Inflammatory macrophage treated with lipopolysaccharide for 1 hour (primary cell): ENCODE measurements at regions not wholly inside any gene's neighbourhood (a gene's known extent, or its start where the extent isn't known, plus 50 kb on each side); places are given as distances from the start of the nearest gene placed in this dataset.
"Not testable (repeated sequence)": the region's sequence is repeated elsewhere in the genome, so short reads cannot be mapped to it uniquely, and the experiment has no call there.

Experiments
- DNase-seq, 2 donors: peaks; one replicate each; pipeline ENCODE4 v3.0.0-alpha.2; 2020 to 2022

DNA sequence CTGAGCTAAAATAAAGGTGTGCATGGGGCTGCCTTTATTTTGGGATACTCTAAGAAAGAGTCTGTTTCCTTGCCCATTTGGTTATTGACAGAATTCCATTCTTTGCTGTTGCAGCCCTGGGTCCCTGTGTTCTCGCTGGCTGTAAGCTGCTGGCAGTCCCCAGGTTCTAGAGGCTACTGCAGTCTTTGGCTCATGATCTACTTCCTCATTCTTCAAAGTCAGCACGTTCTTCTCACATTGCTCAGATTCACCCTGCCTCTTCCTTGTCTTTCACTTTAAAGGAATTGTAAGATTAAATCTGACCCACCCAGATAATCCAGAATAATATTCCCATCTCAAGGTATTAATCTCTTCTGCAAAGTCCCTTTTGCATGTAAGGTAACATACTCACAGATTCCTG lies 620.3 kb downstream of the CCSER2 start:
- no peak for DNase-seq

DNA sequence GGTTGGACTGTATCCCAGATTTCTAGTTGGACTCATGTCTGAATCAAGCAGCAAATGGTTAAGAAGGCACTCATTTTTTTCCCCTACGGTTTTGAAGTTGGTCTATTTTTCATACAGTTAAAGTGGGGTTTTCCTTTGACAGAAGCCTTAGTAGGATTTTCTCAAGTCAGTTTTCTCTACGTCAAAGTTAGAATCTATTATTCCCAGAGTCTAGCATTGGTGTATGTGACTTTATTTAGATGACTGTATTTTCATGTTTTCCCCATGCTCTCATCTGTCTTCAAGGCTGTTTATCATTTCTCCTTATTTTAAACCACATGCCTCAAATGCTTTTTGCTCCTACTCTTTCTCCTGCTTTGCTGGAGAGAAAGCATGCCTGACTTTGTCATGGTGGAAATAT lies 623.2 kb downstream of the CCSER2 start:
- no peak for DNase-seq

DNA sequence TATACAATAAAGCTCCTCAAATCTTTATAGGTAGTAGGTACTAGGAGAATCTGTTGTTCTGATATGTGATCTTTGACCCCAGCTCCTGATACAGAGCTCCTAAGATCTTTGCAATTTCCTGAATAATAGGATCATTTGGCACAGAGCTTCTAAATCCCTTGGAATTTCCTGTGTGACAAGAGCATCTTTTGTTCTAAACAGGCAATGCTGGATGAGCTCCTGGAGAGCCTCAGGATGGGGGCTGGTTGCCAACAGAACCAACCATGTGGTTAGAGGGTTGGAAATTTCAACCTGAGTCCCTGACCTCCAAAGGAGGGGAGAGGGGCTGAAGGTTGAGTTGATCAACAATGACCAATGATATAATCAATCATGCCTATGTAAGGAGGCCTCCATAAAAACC lies 629.0 kb downstream of the CCSER2 start:
- DNase-seq: no peak

DNA sequence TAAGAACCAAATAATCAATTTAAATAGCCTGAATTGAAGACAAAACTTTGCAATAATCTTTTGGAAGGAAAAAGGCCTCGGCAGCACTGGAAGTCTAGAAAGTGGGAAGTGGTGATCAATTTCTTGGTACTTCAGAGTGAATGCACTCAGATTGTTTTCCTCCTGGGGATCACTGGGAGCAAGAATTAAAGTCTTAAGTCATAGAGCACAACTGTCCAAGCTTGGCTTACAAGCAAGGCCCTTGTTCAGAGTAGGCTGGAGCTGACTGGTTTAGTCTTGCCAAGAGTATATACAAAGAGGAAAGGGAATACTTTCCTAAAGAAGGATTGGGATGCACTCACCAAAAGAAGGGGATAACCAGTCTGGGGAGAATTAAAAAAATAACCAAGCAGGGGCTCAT lies 637.1 kb downstream of the CCSER2 start:
- DNase-seq: no peak

DNA sequence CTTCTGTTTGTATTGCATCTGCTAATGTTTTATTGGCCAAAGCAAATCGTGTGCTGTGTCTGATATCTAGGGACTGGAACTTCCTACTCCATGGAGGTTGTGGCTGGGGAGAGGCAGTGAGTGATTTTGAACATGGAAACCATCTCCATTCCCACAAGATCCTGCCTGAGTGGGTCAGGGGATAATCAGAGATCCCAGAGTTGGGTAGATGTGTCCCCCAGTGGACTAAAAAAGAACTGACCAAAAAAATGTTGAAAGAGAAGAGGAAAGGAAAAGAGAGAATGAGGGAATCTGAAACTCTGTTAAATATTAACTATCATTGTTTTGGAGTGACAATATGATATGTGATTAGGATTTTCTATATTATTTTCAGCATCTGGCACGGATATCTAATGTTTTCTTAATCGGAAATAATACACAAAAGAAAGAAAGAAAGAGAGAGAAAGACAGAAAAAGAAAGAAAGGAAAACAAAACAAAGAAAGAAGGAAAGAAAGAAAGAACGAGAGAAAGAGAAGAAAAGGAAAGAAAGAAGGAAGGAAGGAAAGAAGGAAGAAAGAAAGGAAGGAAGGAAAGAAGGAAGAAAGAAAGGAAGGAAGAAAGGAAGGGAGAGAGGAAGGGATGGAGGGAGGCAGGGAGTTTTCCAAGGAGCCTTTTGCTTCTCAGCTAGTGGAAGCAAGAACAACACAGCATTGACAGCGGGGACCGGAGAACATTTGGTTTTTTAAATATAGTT lies 638.5 kb downstream of the CCSER2 start:
- no peak for DNase-seq

DNA sequence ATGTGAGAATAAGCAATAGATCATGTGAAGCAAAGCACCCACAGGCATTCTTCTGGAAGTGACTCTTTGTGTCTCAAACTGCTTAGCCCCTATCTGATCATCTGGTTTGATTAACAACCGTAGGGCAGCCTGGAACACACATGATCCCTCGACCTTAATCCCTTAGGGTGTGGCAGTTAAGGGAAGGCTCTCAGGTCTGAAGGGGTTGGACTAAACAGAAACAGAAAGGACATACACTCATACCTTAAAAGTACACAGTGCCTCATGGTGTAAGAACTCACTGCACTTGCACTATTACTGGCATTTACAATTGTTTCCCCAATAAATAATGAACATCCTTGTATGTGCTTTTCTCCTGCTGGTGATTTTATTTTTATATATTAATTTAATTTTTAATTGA lies 640.9 kb downstream of the CCSER2 start:
- DNase-seq: not testable (repeated sequence)

DNA sequence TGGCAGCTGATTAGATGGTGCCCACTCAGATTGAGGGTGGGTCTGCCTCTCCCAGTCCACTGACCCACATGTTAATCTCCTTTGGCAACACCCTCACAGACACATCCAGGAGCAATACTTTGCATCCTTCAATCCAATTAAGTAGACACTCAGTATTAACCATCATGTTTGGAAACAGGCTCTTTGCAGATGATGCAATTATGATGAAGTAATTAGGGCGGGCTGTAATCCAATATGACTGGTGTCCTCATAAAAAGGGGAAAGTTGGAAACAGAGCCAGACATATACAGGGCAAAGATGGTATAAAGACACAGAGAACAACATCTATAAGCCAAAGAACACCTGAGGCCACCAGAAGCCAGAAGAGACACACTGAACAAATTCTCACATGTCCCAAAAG lies 658.6 kb downstream of the CCSER2 start:
- no peak for DNase-seq

DNA sequence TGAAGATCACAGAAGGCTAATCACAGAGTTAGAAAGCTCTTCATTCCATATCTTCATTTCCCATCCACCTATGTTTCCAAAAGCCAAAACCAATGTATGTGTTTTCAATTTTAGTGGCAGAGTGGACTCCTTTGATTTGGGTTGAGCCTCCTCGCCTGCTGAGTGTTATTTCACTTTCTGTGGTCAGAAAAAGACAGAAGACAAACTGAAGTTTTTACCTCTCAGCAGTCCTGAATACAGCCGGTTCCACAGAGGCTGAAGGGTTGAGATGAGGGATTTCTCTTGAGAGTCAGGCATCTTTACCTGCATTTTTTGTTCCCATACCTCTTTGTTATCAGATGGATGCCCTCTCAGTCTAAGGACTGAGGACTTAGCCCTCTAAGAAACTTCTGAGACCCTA lies 659.6 kb downstream of the CCSER2 start:
- no peak for DNase-seq

DNA sequence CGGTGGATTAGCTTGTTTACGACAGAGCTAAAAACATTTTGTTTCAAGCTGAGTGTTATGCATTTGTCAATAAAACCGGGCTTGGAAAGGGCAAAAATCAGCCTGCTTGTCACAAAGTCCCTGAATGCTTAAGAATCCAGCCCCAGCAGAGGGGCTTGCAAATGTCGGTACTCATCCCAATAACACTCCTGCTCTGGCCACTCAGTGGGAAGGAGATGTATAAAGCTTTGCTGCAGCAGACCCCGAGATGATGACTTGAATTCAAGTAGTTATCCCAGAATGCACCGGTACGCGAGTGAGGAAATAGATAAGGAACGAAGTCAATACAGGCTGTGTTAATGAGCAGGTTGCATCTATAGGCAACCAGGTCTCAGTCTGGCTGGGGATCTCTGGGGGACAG lies 662.3 kb downstream of the CCSER2 start:
- DNase-seq: no peak

DNA sequence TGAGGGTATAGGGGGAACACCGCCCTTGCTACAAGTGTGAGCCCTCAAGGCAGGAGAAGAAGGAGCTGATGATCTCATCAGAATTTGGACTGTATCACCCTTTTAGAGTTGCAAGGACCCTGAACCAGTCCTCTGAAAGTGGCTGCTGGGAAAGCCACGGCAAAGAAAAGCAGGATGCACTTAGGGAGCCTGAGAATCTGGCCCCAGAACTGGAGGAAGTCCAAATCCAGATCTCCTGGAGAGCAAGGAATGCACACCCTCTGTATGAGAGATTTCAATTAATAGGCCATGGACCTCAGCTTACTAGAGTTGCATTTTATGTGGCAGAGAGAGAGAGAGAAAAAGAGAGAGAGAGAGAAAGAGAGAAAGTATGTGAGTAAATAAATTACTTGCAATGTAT lies 662.9 kb downstream of the CCSER2 start:
- no peak for DNase-seq

DNA sequence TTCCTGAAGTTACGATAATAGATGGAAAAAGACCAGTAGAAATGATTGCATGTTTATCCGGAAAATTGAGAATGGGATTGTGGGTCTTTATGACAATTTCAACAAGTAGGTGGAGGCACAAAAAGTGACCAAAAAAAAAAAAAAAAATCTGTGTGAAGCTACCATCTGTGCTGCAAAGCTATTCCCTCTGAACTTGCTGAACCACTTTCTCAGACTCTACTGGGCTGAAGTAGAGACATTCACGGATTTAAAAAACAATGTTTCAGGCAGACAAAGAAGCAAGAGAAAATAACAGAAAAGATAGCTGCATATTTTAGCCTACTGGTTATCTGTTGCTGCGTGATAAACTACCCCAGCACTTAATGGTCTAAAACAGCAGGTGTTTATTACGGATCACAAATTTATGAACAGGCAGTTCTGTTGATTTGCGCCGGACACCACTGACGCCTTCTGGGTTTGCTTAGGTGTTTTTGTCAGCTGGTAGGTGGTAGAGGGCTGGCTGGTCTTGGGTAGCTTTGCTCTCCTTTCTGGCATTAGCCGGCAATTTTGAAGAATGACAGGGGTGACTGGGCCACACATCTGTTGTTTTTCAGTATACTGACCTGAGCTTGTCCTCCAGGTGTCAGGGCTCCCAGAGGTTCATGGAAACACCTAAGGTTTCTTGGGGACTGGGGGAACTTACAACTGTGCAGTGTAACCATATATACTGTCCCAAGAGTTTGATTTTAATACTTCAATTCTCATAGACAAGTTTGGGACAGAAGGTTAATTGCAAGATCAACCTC lies 665.1 kb downstream of the CCSER2 start:
- no peak for DNase-seq

DNA sequence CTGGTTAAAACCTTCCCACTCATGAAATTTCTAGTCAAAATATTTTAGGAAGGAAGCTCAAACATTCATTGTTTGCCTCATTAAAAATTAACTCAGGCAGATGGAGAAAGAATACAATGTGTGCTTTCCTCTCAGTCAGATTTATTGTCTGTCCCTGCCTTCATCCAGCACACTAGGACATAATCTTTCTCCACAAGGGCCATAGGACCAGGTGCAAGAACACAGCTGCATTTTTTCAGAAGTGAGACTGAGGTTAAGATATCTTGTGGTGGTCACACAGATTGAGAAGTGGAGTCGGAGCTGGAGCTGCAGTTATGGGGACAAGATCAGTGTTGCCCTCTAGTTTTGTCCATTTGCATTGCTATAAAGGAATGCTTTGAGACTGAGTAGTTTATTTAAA lies 666.3 kb downstream of the CCSER2 start:
- no peak for DNase-seq

DNA sequence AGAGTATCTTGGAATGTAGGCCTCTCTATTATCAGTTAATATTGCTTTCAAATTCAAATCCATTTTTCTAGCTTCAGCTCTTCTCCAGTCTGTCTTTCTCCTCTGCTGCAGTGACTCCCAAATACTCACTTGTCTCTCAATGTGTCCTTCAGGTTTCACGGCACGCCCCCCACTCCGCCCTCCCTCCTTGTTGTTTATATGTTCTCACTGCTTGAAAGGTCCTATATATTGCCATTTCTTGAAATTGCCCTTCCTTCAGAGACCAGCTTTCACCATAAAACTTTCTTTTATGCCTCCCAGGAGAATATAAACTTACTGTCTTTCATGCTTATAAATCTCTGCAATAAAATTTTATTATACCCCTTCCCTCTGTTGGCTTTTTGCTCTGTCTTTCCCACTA lies 668.2 kb downstream of the CCSER2 start:
- DNase-seq: no peak

DNA sequence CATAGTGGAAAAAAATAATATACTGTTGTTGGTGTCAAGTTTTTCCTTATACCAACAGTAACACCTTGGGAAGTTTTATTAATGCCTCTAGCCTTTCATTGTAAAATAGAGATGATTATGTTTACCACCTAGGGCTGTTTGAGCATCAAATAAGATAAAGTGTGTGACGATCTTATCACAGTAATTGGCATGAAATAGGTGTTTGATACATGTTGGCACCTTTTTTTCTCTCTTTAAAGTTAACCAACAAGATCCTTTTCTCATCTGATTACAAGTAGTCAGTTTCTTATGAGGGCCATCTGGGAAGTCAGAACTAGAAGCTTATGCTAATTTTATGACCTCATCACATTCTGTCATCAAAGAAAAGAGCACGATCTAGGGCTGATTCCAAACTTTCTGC lies 669.5 kb downstream of the CCSER2 start:
- no peak for DNase-seq

DNA sequence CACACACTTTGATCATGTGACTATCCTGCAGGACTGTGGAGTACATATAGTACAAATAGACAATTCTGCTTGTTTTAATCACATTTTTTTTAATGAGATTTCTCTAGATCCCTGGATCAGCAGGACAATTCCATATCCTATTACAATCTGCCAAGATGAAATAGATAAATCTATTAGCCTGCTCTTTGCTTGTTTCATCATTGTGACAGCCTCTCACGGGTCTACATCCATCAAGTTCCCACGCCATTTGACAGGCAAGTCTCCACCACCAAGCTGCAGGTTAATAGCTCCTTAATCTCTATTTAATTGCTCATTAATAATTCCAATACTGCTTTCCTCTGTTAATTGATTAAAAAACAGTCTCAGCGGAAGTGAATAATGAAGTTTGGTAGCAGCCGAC lies 671.5 kb downstream of the CCSER2 start:
- DNase-seq: no peak

DNA sequence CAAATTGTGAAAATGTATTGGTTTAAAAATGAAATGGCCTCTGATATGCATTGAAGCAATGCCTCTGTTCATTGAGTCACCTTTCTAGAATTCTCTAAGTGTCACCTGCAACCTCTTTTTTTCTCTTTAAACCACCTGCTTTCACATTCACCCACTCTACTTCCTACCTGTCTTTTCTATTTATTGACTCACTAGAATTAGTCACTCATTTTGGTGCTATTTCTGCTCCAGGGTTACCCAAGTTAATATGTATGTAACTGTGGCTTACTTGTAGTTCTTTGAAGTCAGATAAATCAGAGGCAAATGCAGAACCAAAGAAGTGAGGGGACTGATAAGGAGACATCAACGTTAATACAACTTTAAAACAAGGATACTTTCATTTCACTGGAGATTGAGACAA lies 674.7 kb downstream of the CCSER2 start:
- DNase-seq: no peak

DNA sequence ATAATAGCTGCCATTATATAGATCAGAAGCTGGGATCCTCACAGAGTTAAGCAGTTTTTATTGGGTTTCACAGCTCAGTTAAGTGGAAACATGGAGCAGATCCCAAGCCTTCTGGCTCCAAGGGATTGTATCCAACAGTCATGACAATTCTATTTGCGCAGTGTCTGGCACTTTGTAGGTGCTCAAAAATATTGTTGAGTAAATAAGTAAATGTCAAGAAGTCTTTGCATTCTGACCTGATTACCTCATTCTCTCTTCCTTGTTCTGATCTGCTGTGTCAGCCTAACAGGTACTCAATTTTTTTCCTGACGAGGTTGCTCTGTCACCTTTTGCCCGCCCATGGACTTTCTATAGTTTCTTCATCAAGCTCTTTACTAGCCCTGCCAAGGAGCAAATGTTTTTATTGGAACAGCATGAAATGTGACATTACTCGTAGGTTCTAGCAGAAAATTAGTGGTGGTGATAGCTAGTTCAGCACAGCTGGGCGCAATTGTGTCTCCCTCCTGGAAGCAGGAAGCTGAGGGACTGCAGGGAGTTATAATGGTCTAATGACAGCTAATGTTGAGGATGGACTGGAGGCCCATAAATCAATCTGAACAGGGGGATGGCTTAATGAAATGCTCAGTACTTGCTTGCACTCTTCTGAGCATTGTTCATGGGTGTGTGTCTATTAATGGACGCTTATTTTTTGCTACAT lies 680.2 kb downstream of the CCSER2 start:
- no peak for DNase-seq

DNA sequence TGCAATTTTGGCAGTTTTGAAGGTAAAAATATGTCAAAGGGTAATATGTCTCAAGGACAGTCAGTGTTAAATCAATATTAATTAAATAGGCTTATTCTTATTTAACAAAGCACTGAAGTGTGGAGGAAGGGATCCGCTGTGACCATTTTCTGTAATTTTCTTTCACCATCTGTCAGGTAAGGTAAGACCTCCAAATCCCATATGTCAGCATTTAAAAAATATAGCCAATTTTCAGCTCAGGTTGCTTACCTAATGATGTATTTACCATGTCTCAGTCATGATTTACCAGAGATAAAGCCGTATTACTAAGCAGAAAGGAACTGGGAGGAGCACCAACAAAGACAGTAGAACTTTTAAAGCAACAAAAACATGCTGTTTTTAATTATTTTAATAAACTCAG lies 683.9 kb downstream of the CCSER2 start:
- DNase-seq: no peak

DNA sequence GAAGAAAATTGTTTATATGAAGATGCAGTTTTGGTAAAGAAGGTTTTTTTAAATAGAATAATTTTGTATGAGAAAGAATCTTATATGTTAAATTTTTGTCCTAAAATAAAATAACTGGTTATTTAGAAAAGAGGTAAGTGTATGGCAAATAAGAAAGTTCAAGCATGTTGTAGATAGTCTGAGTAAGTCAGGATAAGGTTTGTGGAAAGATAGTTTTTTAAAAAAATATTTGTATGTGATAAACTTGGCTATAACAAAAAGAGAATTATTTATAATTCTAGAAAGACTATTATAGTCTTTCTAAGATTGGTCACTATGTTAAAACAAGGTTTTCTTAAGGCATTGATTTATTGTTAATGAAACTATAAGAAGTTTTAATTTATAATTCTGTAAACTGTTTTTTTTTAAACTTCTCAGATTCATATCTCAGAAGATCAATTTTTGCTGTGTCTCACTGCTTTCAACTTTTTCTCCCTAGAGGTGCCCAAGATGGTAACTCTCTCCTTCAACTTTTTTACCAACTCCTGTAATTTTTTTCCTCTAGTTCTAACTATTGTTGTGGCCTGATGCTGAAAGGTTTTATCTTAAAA lies 698.6 kb downstream of the CCSER2 start:
- no peak for DNase-seq

DNA sequence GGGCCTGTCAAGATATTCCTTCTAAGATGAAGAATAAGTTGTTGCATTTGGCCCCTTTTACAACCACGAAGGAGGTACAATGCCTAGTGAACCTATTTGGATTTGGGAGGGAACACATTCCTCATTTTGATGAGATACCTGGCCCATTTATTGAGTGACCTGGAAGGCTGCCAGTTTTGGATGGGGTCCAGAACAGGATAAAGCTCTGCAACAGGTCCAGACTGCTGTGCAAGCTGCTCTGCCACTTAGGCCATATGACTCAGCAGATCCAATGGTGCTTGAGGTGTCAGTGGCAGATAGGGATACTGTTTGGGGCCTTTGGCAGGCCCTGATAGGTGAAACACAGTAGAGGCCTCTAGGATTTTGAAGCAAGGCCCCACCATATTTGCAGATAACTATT lies 704.6 kb downstream of the CCSER2 start:
- DNase-seq: no peak

DNA sequence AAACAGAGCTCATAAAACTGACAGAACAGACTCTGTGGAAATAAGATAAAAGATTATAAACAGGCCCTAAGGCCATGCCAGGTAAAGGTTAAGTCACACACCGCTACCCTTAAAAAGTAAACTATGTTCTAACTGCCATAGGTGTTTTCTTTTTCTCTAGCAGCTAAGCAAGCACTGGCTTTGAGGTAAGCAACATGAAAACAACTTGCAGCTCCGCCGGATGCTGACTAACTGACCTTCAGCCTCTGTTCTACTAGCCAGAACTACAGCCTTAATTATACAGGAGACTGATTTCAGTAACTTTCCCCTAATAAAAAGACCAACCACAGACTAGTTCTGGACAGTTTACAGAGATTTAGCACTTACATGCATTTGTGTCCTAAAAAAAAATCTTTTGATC lies 708.3 kb downstream of the CCSER2 start:
- no peak for DNase-seq

DNA sequence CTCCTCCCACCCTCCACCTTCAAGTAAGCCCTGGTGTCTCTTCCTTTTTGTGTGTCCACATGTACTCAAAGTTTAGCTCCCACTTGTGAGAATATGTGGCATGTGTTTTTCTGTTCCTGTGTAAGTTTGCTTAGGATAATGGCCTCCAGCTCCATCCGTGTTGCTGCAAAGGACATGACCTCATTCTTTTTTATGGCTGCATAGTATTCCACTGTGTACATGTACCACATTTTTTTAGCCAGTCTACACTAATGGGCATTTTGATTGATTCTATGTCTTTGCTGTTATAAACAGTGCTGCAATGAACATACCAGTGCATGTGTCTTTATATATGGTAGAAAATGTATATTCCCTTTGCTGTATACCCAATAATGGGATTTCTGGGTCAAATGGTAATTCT lies 710.9 kb downstream of the CCSER2 start:
- DNase-seq: no peak

DNA sequence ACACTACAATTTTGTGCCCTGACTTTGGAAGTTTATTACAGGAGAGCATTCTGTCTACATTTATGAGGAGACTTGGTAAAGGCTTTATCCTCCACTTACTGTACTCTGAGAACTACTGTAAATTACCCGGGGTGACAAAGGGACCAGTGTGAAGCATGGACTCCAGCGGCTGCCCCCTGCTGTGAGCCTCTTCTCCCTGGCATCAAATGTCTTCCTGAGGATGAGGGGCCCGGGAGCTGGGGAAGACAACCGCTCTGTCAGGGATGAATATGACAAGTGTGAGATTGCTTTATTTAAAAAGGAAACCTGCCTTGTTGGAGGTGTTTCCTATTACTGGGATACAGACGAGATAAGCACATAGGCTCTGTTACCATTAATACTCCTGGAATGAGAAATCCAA lies 714.8 kb downstream of the CCSER2 start:
- DNase-seq: no peak

DNA sequence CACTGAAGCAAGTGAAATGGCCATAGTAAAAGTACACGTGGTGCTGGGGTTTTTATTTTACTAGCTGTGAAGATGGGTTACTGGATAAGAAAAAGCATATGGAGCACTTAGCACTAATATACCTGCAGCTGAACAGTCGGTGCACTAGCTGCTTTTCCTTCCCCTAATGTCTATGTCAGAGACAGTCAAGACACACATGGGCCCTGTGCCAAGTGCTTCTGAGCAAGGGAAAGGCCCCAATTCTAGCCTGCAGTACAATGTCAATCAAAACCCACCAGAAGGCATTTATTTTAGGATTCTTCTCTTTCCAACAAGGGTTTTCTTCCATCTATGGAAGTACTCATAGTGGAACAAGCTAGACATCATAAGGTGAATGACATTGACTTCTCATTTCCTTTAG lies 716.7 kb downstream of the CCSER2 start:
- no peak for DNase-seq
